ENCODE measurements at regions not wholly inside any gene's neighbourhood (a gene's known extent, or its start where the extent isn't known, plus 50 kb on each side); places are given as distances from the start of the nearest gene placed in this dataset.

DNA sequence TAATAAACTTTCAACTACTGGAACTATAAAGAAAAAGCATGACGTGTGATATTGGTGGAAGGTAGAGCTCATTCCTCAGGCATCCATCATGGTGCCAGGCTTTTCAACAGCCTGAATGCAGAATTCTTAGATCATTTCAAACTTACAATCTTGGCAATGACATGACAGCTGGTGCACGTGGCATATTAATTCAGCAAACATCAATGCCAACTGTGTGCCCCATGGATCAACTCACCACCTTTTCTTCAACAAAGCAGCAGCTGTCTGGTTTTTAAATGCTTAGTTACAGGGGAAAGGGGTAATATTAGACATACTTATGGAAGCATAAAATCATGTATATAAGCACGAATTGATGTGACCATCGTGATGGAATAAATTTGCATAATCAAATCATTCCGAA lies 56.0 kb upstream of the OR13F1 start:
- DNase-seq (ENCODE audit: low read depth): no peak
